Activated naive CD4-positive, alpha-beta T cell treated with anti-CD3 and anti-CD28 coated beads, Interleukin-2, amount 10 ng/mL, durations not matched to agents 7 days and 5 days (primary cell): ENCODE measurements at regions not wholly inside any gene's neighbourhood (a gene's known extent, or its start where the extent isn't known, plus 50 kb on each side); places are given as distances from the start of the nearest gene placed in this dataset.

Experiments used
- CTCF ChIA-PET: fragments of 350-600 bp; sonication (Branson Sonifier 250); formaldehyde crosslinking; loops from one replicate; lab custom pipeline; 2021; ENCODE audit warnings: antibody characterized with exemption; lab: Charles Lee
- DNase-seq: peaks from one replicate; pipeline ENCODE4 v3.0.0-alpha.2; 2020
- H3K27ac Mint-ChIP-seq: one replicate; pipeline ENCODE4 v1.8.0; 2021; ENCODE audit warnings: mild to moderate bottlenecking, moderate library complexity, mixed read lengths
- H3K27me3 Mint-ChIP-seq: one replicate; pipeline ENCODE4 v1.8.0; 2021; ENCODE audit warnings: mild to moderate bottlenecking, mixed read lengths
- H3K36me3 Mint-ChIP-seq: one replicate; pipeline ENCODE4 v1.8.0; 2021; ENCODE audit warnings: mixed read lengths
- H3K4me1 Mint-ChIP-seq: one replicate; pipeline ENCODE4 v1.8.0; 2021; ENCODE audit warnings: mixed read lengths
- H3K4me3 Mint-ChIP-seq: one replicate; pipeline ENCODE4 v1.8.0; 2021; ENCODE audit warnings: mild to moderate bottlenecking, moderate library complexity, mixed read lengths
- H3K9me3 Mint-ChIP-seq: one replicate; pipeline ENCODE4 v1.8.0; 2021; ENCODE audit warnings: mixed read lengths

- Mint-ChIP-seq H3K27me3 (no peaks in the 10 kb centered on the region), H3K4me3 (no peak overlapping the region), H3K27ac (no peak overlapping the region), H3K4me1 (no peaks in the 10 kb centered on the region), H3K36me3 (no peaks in the 10 kb centered on the region), H3K9me3 (no peaks in the 10 kb centered on the region)
- CTCF ChIA-PET = no interaction called here
- DNase-seq = no peak
These were observed 531.1 kb downstream of the CETN3 start for GRCh38 chr5:89878140-89879132.

- DNase-seq = no peak
- Mint-ChIP-seq H3K9me3 (no peaks in the 10 kb centered on the region), H3K27ac (no peak overlapping the region), H3K4me3 (no peak overlapping the region), H3K27me3 (no peaks in the 10 kb centered on the region), H3K36me3 (no peaks in the 10 kb centered on the region), H3K4me1 (no peaks in the 10 kb centered on the region)
- CTCF ChIA-PET = no interaction called here
These were observed 537.6 kb downstream of the CETN3 start for GRCh38 chr5:89871906-89872305.

GRCh38 chr5:89869346-89869745, 540.2 kb downstream of the CETN3 start:
- Mint-ChIP-seq H3K4me1 (no peaks in the 10 kb centered on the region), H3K9me3 (peaks cover under 1% of the 10 kb centered on the region), H3K36me3 (no peaks in the 10 kb centered on the region), H3K4me3 (no peak overlapping the region), H3K27ac (no peak overlapping the region), H3K27me3 (no peaks in the 10 kb centered on the region)
- CTCF ChIA-PET = no interaction called here
- no peak for DNase-seq

- no peak for DNase-seq
- Mint-ChIP-seq H3K4me1 (no peaks in the 10 kb centered on the region), H3K27ac (no peak overlapping the region), H3K27me3 (no peaks in the 10 kb centered on the region), H3K9me3 (peaks cover 2% of the 10 kb centered on the region), H3K36me3 (no peaks in the 10 kb centered on the region), H3K4me3 (no peak overlapping the region)
- CTCF ChIA-PET = no interaction called here
These were observed 543.1 kb downstream of the CETN3 start for GRCh38 chr5:89866410-89866809.

- H3K36me3 Mint-ChIP-seq = no peaks in the 10 kb centered on the region
- H3K9me3 Mint-ChIP-seq = peaks cover 2% of the 10 kb centered on the region
- no peak overlapping the region for H3K4me3 Mint-ChIP-seq
- DNase-seq = no peak
- no peak overlapping the region for H3K27ac Mint-ChIP-seq
- H3K4me1 Mint-ChIP-seq = no peaks in the 10 kb centered on the region
- no peaks in the 10 kb centered on the region for H3K27me3 Mint-ChIP-seq
- CTCF ChIA-PET = no interaction called here
These were observed 544.6 kb downstream of the CETN3 start for GRCh38 chr5:89864941-89865340.

GRCh38 chr5:89857790-89858189, 551.8 kb downstream of the CETN3 start:
- Mint-ChIP-seq H3K4me1 (no peaks in the 10 kb centered on the region), H3K4me3 (no peak overlapping the region), H3K27ac (no peak overlapping the region), H3K36me3 (no peaks in the 10 kb centered on the region), H3K9me3 (peaks cover 3% of the 10 kb centered on the region), H3K27me3 (no peaks in the 10 kb centered on the region)
- DNase-seq = no peak
- CTCF ChIA-PET = no interaction called here

- no peaks in the 10 kb centered on the region for H3K4me1 Mint-ChIP-seq
- H3K27me3 Mint-ChIP-seq = no peaks in the 10 kb centered on the region
- H3K4me3 Mint-ChIP-seq = no peak overlapping the region
- no peaks in the 10 kb centered on the region for H3K36me3 Mint-ChIP-seq
- no peak for DNase-seq
- no peak overlapping the region for H3K27ac Mint-ChIP-seq
- H3K9me3 Mint-ChIP-seq = peaks cover 3% of the 10 kb centered on the region
- CTCF ChIA-PET = no interaction called here
These were observed 554.1 kb downstream of the CETN3 start for GRCh38 chr5:89855417-89855816.

- H3K27ac Mint-ChIP-seq = no peak overlapping the region
- no peaks in the 10 kb centered on the region for H3K36me3 Mint-ChIP-seq
- no peaks in the 10 kb centered on the region for H3K4me1 Mint-ChIP-seq
- no peak overlapping the region for H3K4me3 Mint-ChIP-seq
- CTCF ChIA-PET = no interaction called here
- H3K27me3 Mint-ChIP-seq = no peaks in the 10 kb centered on the region
- H3K9me3 Mint-ChIP-seq = no peaks in the 10 kb centered on the region
- DNase-seq = no peak
These were observed 557.6 kb downstream of the CETN3 start for GRCh38 chr5:89851911-89852310.

GRCh38 chr5:89850513-89850865, 559.1 kb downstream of the CETN3 start:
- CTCF ChIA-PET = no interaction called here
- no peak overlapping the region for H3K27ac Mint-ChIP-seq

GRCh38 chr5:89849830-89850512, 559.6 kb downstream of the CETN3 start:
- Mint-ChIP-seq H3K9me3 (no peaks in the 10 kb centered on the region), H3K27me3 (no peaks in the 10 kb centered on the region), H3K4me1 (no peaks in the 10 kb centered on the region), H3K36me3 (no peaks in the 10 kb centered on the region), H3K27ac (no peak overlapping the region), H3K4me3 (no peak overlapping the region)
- DNase-seq = no peak
- CTCF ChIA-PET = no interaction called here

More at GRCh38 chr5:89850513-89850865, 559.1 kb downstream of the CETN3 start:
- no peaks in the 10 kb centered on the region for H3K36me3 Mint-ChIP-seq
- H3K9me3 Mint-ChIP-seq = no peaks in the 10 kb centered on the region
- H3K27me3 Mint-ChIP-seq = no peaks in the 10 kb centered on the region
- H3K4me1 Mint-ChIP-seq = no peaks in the 10 kb centered on the region
- no peak for DNase-seq
- no peak overlapping the region for H3K4me3 Mint-ChIP-seq

- CTCF ChIA-PET = no interaction called here
- H3K27ac Mint-ChIP-seq = no peak overlapping the region
- no peaks in the 10 kb centered on the region for H3K9me3 Mint-ChIP-seq
- H3K36me3 Mint-ChIP-seq = no peaks in the 10 kb centered on the region
- H3K4me3 Mint-ChIP-seq = no peak overlapping the region
- no peaks in the 10 kb centered on the region for H3K27me3 Mint-ChIP-seq
- DNase-seq = no peak
- no peaks in the 10 kb centered on the region for H3K4me1 Mint-ChIP-seq
These were observed 561.8 kb downstream of the CETN3 start for GRCh38 chr5:89847743-89848142.

GRCh38 chr5:89844548-89844947, 565.0 kb downstream of the CETN3 start:
- no peak overlapping the region for H3K4me3 Mint-ChIP-seq
- CTCF ChIA-PET = no interaction called here
- H3K27me3 Mint-ChIP-seq = no peaks in the 10 kb centered on the region
- no peaks in the 10 kb centered on the region for H3K36me3 Mint-ChIP-seq
- no peak overlapping the region for H3K27ac Mint-ChIP-seq
- H3K4me1 Mint-ChIP-seq = no peaks in the 10 kb centered on the region
- DNase-seq = no peak
- H3K9me3 Mint-ChIP-seq = no peaks in the 10 kb centered on the region

GRCh38 chr5:89842531-89842930, 567.0 kb downstream of the CETN3 start:
- no peak for DNase-seq
- Mint-ChIP-seq H3K4me1 (no peaks in the 10 kb centered on the region), H3K27me3 (no peaks in the 10 kb centered on the region), H3K36me3 (no peaks in the 10 kb centered on the region), H3K4me3 (no peak overlapping the region), H3K9me3 (no peaks in the 10 kb centered on the region), H3K27ac (no peak overlapping the region)
- CTCF ChIA-PET = no interaction called here

- CTCF ChIA-PET = no interaction called here
- H3K4me1 Mint-ChIP-seq = no peaks in the 10 kb centered on the region
- no peaks in the 10 kb centered on the region for H3K27me3 Mint-ChIP-seq
- H3K4me3 Mint-ChIP-seq = no peak overlapping the region
- H3K9me3 Mint-ChIP-seq = no peaks in the 10 kb centered on the region
- no peak for DNase-seq
- no peak overlapping the region for H3K27ac Mint-ChIP-seq
- no peaks in the 10 kb centered on the region for H3K36me3 Mint-ChIP-seq
These were observed 568.6 kb downstream of the CETN3 start for GRCh38 chr5:89840906-89841305.

GRCh38 chr5:89830691-89831090, 578.9 kb downstream of the CETN3 start:
- no peaks in the 10 kb centered on the region for H3K36me3 Mint-ChIP-seq
- CTCF ChIA-PET = no interaction called here
- DNase-seq = no peak
- no peaks in the 10 kb centered on the region for H3K27me3 Mint-ChIP-seq
- H3K27ac Mint-ChIP-seq = no peak overlapping the region
- no peaks in the 10 kb centered on the region for H3K4me1 Mint-ChIP-seq
- H3K4me3 Mint-ChIP-seq = no peak overlapping the region
- peaks cover 11% of the 10 kb centered on the region for H3K9me3 Mint-ChIP-seq
